ENCODE measurements at regions not wholly inside any gene's neighbourhood (a gene's known extent, or its start where the extent isn't known, plus 50 kb on each side); places are given as distances from the start of the nearest gene placed in this dataset.

GRCh38 chr21:26739189-26739588, 106.0 kb downstream of the ADAMTS1 start:
- DNase-seq: no peak

- DNase-seq: no peak
Measured at GRCh38 chr21:26736449-26736848, 108.8 kb downstream of the ADAMTS1 start.

GRCh38 chr21:26732432-26733221, 112.6 kb downstream of the ADAMTS1 start:
- DNase-seq: peak; percentile 42

GRCh38 chr21:26719750-26720149, 125.5 kb downstream of the ADAMTS1 start:
- no peak for DNase-seq

- DNase-seq: no peak
Measured at GRCh38 chr21:26717146-26717739, 128.0 kb downstream of the ADAMTS1 start.

- DNase-seq: peak; percentile 46
Measured at GRCh38 chr21:26715878-26716506, 129.2 kb downstream of the ADAMTS1 start.

GRCh38 chr21:26715116-26715515, 130.1 kb downstream of the ADAMTS1 start:
- no peak for DNase-seq

- DNase-seq: no peak
Measured at GRCh38 chr21:26710155-26710554, 135.1 kb downstream of the ADAMTS1 start.

- DNase-seq: no peak
Measured at GRCh38 chr21:26709090-26709489, 136.0 kb upstream of the CYYR1 start.

- DNase-seq: no peak
Measured at GRCh38 chr21:26708223-26708800, 135.2 kb upstream of the CYYR1 start.

- no peak for DNase-seq
Measured at GRCh38 chr21:26707246-26707645, 134.2 kb upstream of the CYYR1 start.

GRCh38 chr21:26698416-26698815, 125.3 kb upstream of the CYYR1 start:
- DNase-seq: no peak

GRCh38 chr21:26691416-26691815, 118.3 kb upstream of the CYYR1 start:
- no peak for DNase-seq

- no peak for DNase-seq
Measured at GRCh38 chr21:26686705-26687104, 113.6 kb upstream of the CYYR1 start.

GRCh38 chr21:26686278-26686677, 113.2 kb upstream of the CYYR1 start:
- no peak for DNase-seq

GRCh38 chr21:26684889-26685288, 111.8 kb upstream of the CYYR1 start:
- no peak for DNase-seq

- no peak for DNase-seq
Measured at GRCh38 chr21:26683996-26684395, 110.9 kb upstream of the CYYR1 start.

GRCh38 chr21:26679284-26679683, 106.2 kb upstream of the CYYR1 start:
- DNase-seq: no peak

GRCh38 chr21:26674323-26674722, 101.2 kb upstream of the CYYR1 start:
- DNase-seq: no peak

- DNase-seq: no peak
Measured at GRCh38 chr21:26669215-26669764, 96.2 kb upstream of the CYYR1 start.

- DNase-seq: no peak
Measured at GRCh38 chr21:26659757-26660156, 86.7 kb upstream of the CYYR1 start.

- DNase-seq: no peak
Measured at GRCh38 chr21:26659182-26659581, 86.1 kb upstream of the CYYR1 start.

GRCh38 chr21:26655460-26655859, 82.4 kb upstream of the CYYR1 start:
- no peak for DNase-seq

Data from right kidney (tissue), 1 donor.